ENCODE measurements at regions not wholly inside any gene's neighbourhood (a gene's known extent, or its start where the extent isn't known, plus 50 kb on each side); places are given as distances from the start of the nearest gene placed in this dataset.

DNA sequence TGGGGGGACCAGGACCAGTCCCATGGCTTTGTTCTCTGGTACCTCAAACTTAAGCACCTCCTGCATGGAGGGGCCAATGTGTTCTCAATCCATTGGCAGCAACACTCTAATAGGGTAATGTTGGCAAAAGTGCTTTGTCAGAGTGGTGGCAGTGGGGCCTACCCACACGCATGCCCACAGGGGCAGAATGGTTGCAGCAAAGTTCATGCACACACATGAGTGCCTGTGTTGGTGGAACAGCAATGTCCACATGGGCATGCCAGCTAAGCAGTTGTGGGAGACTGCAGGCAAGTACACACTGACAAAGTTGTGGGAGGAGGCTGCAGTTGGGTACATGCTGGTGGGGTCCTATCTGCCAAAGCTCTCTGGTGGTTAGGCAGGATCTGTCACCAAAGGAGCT lies 645.2 kb downstream of the ZNF385D start:
- H3K4me3 ChIP-seq (ENCODE audit: low read depth, low read length), result no peak overlapping the region
- H3K27ac ChIP-seq (ENCODE audit: extremely low read depth, low read depth, low read length), result no peak overlapping the region
- H3K36me3 ChIP-seq (ENCODE audit: control insufficient read depth in 2 of 2, insufficient read depth in 1 of 2, low read length in 2 of 2), result no peaks in the 10 kb centered on the region
- no peaks in the 10 kb centered on the region for H3K9me3 ChIP-seq (ENCODE audit: control insufficient read depth, insufficient read depth, low read depth, low read length)
- TF ChIP-seq, protein P1, sequence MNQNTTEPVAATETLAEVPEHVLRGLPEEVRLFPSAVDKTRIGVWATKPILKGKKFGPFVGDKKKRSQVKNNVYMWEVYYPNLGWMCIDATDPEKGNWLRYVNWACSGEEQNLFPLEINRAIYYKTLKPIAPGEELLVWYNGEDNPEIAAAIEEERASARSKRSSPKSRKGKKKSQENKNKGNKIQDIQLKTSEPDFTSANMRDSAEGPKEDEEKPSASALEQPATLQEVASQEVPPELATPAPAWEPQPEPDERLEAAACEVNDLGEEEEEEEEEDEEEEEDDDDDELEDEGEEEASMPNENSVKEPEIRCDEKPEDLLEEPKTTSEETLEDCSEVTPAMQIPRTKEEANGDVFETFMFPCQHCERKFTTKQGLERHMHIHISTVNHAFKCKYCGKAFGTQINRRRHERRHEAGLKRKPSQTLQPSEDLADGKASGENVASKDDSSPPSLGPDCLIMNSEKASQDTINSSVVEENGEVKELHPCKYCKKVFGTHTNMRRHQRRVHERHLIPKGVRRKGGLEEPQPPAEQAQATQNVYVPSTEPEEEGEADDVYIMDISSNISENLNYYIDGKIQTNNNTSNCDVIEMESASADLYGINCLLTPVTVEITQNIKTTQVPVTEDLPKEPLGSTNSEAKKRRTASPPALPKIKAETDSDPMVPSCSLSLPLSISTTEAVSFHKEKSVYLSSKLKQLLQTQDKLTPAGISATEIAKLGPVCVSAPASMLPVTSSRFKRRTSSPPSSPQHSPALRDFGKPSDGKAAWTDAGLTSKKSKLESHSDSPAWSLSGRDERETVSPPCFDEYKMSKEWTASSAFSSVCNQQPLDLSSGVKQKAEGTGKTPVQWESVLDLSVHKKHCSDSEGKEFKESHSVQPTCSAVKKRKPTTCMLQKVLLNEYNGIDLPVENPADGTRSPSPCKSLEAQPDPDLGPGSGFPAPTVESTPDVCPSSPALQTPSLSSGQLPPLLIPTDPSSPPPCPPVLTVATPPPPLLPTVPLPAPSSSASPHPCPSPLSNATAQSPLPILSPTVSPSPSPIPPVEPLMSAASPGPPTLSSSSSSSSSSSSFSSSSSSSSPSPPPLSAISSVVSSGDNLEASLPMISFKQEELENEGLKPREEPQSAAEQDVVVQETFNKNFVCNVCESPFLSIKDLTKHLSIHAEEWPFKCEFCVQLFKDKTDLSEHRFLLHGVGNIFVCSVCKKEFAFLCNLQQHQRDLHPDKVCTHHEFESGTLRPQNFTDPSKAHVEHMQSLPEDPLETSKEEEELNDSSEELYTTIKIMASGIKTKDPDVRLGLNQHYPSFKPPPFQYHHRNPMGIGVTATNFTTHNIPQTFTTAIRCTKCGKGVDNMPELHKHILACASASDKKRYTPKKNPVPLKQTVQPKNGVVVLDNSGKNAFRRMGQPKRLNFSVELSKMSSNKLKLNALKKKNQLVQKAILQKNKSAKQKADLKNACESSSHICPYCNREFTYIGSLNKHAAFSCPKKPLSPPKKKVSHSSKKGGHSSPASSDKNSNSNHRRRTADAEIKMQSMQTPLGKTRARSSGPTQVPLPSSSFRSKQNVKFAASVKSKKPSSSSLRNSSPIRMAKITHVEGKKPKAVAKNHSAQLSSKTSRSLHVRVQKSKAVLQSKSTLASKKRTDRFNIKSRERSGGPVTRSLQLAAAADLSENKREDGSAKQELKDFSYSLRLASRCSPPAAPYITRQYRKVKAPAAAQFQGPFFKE (tag by site-specific recombination; IDR thresholded peaks at IDR 0.05; ENCODE audit: borderline replicate concordance), result no peak
- TF ChIP-seq ZSCAN30 (tag by site-specific recombination; IDR thresholded peaks at IDR 0.05), result no peak
- TF ChIP-seq, protein P2, sequence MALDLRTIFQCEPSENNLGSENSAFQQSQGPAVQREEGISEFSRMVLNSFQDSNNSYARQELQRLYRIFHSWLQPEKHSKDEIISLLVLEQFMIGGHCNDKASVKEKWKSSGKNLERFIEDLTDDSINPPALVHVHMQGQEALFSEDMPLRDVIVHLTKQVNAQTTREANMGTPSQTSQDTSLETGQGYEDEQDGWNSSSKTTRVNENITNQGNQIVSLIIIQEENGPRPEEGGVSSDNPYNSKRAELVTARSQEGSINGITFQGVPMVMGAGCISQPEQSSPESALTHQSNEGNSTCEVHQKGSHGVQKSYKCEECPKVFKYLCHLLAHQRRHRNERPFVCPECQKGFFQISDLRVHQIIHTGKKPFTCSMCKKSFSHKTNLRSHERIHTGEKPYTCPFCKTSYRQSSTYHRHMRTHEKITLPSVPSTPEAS (tag by site-specific recombination; IDR thresholded peaks at IDR 0.05), result no peak
- no peak for TF ChIP-seq ZNF354C (tag by site-specific recombination; IDR thresholded peaks at IDR 0.05; ENCODE audit: borderline replicate concordance, low read depth)
- TF ChIP-seq, protein P3, sequence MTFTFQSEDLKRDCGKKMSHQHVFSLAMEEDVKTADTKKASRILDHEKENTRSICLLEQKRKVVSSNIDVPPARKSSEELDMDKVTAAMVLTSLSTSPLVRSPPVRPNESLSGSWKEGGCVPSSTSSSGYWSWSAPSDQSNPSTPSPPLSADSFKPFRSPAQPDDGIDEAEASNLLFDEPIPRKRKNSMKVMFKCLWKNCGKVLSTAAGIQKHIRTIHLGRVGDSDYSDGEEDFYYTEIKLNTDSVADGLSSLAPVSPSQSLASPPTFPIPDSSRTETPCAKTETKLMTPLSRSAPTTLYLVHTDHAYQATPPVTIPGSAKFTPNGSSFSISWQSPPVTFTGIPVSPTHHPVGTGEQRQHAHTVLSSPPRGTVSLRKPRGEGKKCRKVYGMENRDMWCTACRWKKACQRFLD (tag by site-specific recombination; IDR thresholded peaks at IDR 0.05), result no peak
- TF ChIP-seq, protein P4, sequence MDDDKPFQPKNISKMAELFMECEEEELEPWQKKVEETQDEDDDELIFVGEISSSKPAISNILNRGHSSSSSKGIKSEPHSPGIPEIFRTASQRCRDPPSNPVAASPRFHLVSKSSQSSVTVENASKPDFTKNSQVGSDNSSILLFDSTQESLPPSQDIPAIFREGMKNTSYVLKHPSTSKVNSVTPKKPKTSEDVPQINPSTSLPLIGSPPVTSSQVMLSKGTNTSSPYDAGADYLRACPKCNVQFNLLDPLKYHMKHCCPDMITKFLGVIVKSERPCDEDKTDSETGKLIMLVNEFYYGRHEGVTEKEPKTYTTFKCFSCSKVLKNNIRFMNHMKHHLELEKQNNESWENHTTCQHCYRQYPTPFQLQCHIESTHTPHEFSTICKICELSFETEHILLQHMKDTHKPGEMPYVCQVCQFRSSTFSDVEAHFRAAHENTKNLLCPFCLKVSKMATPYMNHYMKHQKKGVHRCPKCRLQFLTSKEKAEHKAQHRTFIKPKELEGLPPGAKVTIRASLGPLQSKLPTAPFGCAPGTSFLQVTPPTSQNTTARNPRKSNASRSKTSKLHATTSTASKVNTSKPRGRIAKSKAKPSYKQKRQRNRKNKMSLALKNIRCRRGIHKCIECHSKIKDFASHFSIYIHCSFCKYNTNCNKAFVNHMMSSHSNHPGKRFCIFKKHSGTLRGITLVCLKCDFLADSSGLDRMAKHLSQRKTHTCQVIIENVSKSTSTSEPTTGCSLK (tag by site-specific recombination; IDR thresholded peaks at IDR 0.05), result no peak
- ChIA-PET POLR2A (no interaction called here), CTCF (no interaction called here)
- no peaks in the 10 kb centered on the region for H3K4me1 ChIP-seq (ENCODE audit: control insufficient read depth, insufficient read depth, low read length)

DNA sequence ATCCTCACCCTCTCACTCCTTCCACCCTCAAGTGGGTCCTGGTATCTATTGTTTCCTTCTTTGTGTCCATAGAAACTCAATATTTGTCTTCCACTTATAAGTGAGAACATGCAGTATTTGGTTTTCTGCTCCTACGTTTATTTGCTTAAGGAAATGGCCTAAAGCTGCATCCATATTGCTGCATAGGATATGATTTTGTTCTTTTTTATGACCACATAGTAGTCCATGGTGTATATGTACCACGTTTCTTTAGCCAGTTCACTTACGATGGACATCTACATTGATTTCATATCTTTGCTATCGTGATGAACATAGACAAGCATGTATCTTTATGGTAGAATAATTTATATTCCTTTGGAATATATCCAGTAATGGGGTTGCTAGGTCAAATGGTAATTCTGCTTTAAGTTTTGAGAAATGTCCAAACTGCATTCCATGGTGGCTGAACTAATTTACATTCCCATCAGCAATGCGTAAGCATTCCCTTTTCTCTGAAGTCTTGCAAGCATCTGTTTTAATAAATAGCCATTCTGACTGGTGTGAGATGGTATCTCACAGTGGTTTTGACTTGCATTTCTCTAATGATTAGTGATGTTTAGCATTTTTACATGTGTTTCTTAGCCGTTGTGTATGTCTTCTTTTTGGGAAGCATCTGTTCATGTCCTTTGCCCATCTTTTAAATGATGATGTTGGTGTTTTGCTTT lies 650.2 kb downstream of the ZNF385D start:
- no peaks in the 10 kb centered on the region for H3K36me3 ChIP-seq (ENCODE audit: control insufficient read depth in 2 of 2, insufficient read depth in 1 of 2, low read length in 2 of 2)
- no peaks in the 10 kb centered on the region for H3K4me1 ChIP-seq (ENCODE audit: control insufficient read depth, insufficient read depth, low read length)
- H3K4me3 ChIP-seq (ENCODE audit: low read depth, low read length), result no peak overlapping the region
- no peak for TF ChIP-seq SCRT2 (tag by site-specific recombination; IDR thresholded peaks at IDR 0.05)
- TF ChIP-seq GLIS2 (tag by site-specific recombination; IDR thresholded peaks at IDR 0.05), result no peak
- TF ChIP-seq MZF1 (tag by site-specific recombination; IDR thresholded peaks at IDR 0.05; ENCODE audit: borderline replicate concordance), result no peak
- no peak for TF ChIP-seq ZNF24 (tag by site-specific recombination; IDR thresholded peaks at IDR 0.05)
- TF ChIP-seq ZNF239 (tag by site-specific recombination; IDR thresholded peaks at IDR 0.05), result no peak
- TF ChIP-seq, protein P5, sequence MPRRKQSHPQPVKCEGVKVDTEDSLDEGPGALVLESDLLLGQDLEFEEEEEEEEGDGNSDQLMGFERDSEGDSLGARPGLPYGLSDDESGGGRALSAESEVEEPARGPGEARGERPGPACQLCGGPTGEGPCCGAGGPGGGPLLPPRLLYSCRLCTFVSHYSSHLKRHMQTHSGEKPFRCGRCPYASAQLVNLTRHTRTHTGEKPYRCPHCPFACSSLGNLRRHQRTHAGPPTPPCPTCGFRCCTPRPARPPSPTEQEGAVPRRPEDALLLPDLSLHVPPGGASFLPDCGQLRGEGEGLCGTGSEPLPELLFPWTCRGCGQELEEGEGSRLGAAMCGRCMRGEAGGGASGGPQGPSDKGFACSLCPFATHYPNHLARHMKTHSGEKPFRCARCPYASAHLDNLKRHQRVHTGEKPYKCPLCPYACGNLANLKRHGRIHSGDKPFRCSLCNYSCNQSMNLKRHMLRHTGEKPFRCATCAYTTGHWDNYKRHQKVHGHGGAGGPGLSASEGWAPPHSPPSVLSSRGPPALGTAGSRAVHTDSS (tag by site-specific recombination; IDR thresholded peaks at IDR 0.05), result no peak
- no peak for TF ChIP-seq ZNF350 (tag by site-specific recombination; IDR thresholded peaks at IDR 0.05)
- TF ChIP-seq TCF7L2 (IDR thresholded peaks at IDR 0.05; ENCODE audit: borderline replicate concordance, low read depth, low read length), result no peak
- TF ChIP-seq OSR2 (tag by site-specific recombination; IDR thresholded peaks at IDR 0.05), result no peak
- TF ChIP-seq ZNF138 (tag by site-specific recombination; IDR thresholded peaks at IDR 0.05; ENCODE audit: borderline replicate concordance), result no peak
- H3K9me3 ChIP-seq (ENCODE audit: control insufficient read depth, insufficient read depth, low read depth, low read length), result no peaks in the 10 kb centered on the region
- CTCF ChIA-PET, result interaction anchor here (0.7 kb wide), 1 partner anchor 51 kb away, joined by 3 read pairs; no protein-coding TSS in a partner anchor
- H3K27ac ChIP-seq (ENCODE audit: extremely low read depth, low read depth, low read length), result no peak overlapping the region
- POLR2A ChIA-PET, result no interaction called here
